COR-L47 (cell line): ENCODE measurements at regions not wholly inside any gene's neighbourhood (a gene's known extent, or its start where the extent isn't known, plus 50 kb on each side); places are given as distances from the start of the nearest gene placed in this dataset.

Source experiments
- DNase-seq: peaks from one replicate; lab custom pipeline; 2025; lab: John Stamatoyannopoulos, UW

DNA sequence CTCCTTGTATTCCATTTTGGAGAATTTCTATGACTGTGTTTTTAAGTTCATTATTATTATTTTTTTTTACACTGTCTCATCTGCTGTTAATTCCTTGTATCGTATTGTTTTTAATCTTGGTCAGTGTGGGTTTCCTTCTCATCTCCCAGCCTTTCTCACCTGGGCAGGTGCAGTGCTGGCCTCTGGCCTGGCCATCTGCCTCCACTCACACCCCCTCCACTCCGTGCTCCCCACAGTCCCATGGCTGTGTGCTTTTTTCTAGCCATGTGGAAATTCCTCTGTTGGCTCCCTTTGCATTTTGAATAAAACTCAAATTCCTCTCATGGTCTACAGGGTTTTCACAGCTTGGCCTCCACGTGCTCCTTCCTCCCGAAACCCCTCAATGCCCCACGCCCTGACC, 50.3 kb upstream of the LINC01488 start:
- DNase-seq = no peak
